Stimulated activated CD4-positive, alpha-beta T cell treated with anti-CD3 and anti-CD28 coated beads, Interleukin-1b, Interleukin-23, amount 100 ng/mL, for 1 hour (primary cell): ENCODE measurements at regions not wholly inside any gene's neighbourhood (a gene's known extent, or its start where the extent isn't known, plus 50 kb on each side); places are given as distances from the start of the nearest gene placed in this dataset.
"Not testable (repeated sequence)": the region's sequence is repeated elsewhere in the genome, so short reads cannot be mapped to it uniquely, and the experiment has no call there.

ENCODE experiments used
- DNase-seq, 2 donors: peaks; one replicate each; pipeline ENCODE4 v3.0.0-alpha.2; 2020; ENCODE audit warnings: low read depth in 2 of 2

GRCh38 chr2:71922499-71923142 lies 225.0 kb downstream of the CYP26B1 start:
- no peak for DNase-seq

GRCh38 chr2:71922091-71922490 lies 225.6 kb downstream of the CYP26B1 start:
- no peak for DNase-seq

- not testable (repeated sequence) for DNase-seq
Measured at GRCh38 chr2:71920819-71921218, 226.8 kb downstream of the CYP26B1 start.

- no peak for DNase-seq
Measured at GRCh38 chr2:71919708-71920107, 228.0 kb downstream of the CYP26B1 start.

- no peak for DNase-seq
Measured at GRCh38 chr2:71910277-71910676, 237.4 kb downstream of the CYP26B1 start.

GRCh38 chr2:71908798-71909197 lies 238.9 kb downstream of the CYP26B1 start:
- no peak for DNase-seq

GRCh38 chr2:71907503-71907902 lies 240.2 kb downstream of the CYP26B1 start:
- DNase-seq = no peak

- no peak for DNase-seq
Measured at GRCh38 chr2:71906357-71906973, 241.2 kb downstream of the CYP26B1 start.

- no peak for DNase-seq
Measured at GRCh38 chr2:71905205-71905604, 242.5 kb downstream of the CYP26B1 start.

GRCh38 chr2:71903841-71904240 lies 243.8 kb downstream of the CYP26B1 start:
- DNase-seq = no peak

GRCh38 chr2:71901466-71901865 lies 246.2 kb downstream of the CYP26B1 start:
- DNase-seq = no peak

GRCh38 chr2:71898851-71899681 lies 248.6 kb downstream of the CYP26B1 start:
- no peak for DNase-seq

- no peak for DNase-seq
Measured at GRCh38 chr2:71898375-71898774, 249.3 kb downstream of the CYP26B1 start.

GRCh38 chr2:71897836-71898235 lies 249.8 kb downstream of the CYP26B1 start:
- DNase-seq = no peak

- no peak for DNase-seq
Measured at GRCh38 chr2:71897137-71897480, 250.6 kb downstream of the CYP26B1 start.

GRCh38 chr2:71896385-71897136 lies 251.1 kb downstream of the CYP26B1 start:
- DNase-seq = no peak

- no peak for DNase-seq
Measured at GRCh38 chr2:71895320-71896161, 252.1 kb downstream of the CYP26B1 start.

- no peak for DNase-seq
Measured at GRCh38 chr2:71894261-71894660, 253.4 kb downstream of the CYP26B1 start.

- DNase-seq = no peak
Measured at GRCh38 chr2:71893646-71894045, 254.0 kb downstream of the CYP26B1 start.

GRCh38 chr2:71892896-71893295 lies 254.8 kb downstream of the CYP26B1 start:
- DNase-seq = no peak

GRCh38 chr2:71892423-71892730 lies 255.3 kb downstream of the CYP26B1 start:
- no peak for DNase-seq
